ENCODE measurements at regions not wholly inside any gene's neighbourhood (a gene's known extent, or its start where the extent isn't known, plus 50 kb on each side); places are given as distances from the start of the nearest gene placed in this dataset.

- peaks cover 5% of the 10 kb centered on the region for H3K4me1 ChIP-seq (ENCODE audit: insufficient read depth)
- no peaks in the 10 kb centered on the region for H3K9me3 ChIP-seq
- no peak for TF ChIP-seq CTCF (IDR thresholded peaks at IDR 0.05)
- no peak for TF ChIP-seq POLR2A (IDR thresholded peaks at IDR 0.05)
- TF ChIP-seq EP300 (IDR thresholded peaks at IDR 0.05), result no peak
- peak; percentile 42 to 70 (median 60) for DNase-seq
- no peaks in the 10 kb centered on the region for H3K36me3 ChIP-seq
- no peak overlapping the region for H3K27ac ChIP-seq
- H3K4me3 ChIP-seq, result no peak overlapping the region
- no peaks in the 10 kb centered on the region for H3K27me3 ChIP-seq
- intact Hi-C loops (cut with DNase I), result no loop called here
- 33 to 44% (median 37%) methylated on average over 4 of the region's 4 CpGs for WGBS, 3 donors
Observed at GRCh38 chr11:112355726-112356125, 95.1 kb upstream of the PLET1 start.

DNA sequence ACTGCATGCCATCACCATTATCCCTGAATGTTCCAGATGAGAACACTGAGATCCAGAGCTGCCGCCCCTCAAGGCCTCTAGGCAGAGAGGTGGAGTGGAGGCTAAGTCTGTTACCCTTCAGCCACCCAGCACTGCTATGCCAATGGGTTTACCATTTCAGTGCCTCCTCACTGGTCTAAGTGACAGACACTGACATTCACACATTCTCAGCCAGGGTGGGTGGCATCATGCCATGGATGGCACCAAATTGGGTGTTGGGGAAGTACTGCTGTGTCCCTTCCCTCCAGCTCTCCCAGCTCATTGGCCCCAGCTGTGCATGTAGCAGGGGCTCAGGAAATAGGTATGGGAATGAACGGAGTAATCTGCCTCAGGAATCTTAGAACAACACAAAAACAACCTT lies 96.8 kb upstream of the PLET1 start:
- no peak for DNase-seq
- intact Hi-C loops (cut with DNase I), result no loop called here
- H3K4me3 ChIP-seq, result no peak overlapping the region
- H3K27me3 ChIP-seq, result no peaks in the 10 kb centered on the region
- no peaks in the 10 kb centered on the region for H3K36me3 ChIP-seq
- H3K27ac ChIP-seq, result no peak overlapping the region
- WGBS, 3 donors, result 87 to 95% (median 89%) methylated on average over 2 of the region's 2 CpGs
- H3K9me3 ChIP-seq, result no peaks in the 10 kb centered on the region
- TF ChIP-seq CTCF (IDR thresholded peaks at IDR 0.05), result no peak
- no peak for TF ChIP-seq POLR2A (IDR thresholded peaks at IDR 0.05)
- TF ChIP-seq EP300 (IDR thresholded peaks at IDR 0.05), result no peak
- H3K4me1 ChIP-seq (ENCODE audit: insufficient read depth), result peaks cover 5% of the 10 kb centered on the region

- peaks cover 4% of the 10 kb centered on the region for H3K4me1 ChIP-seq (ENCODE audit: insufficient read depth)
- no peaks in the 10 kb centered on the region for H3K27me3 ChIP-seq
- no peaks in the 10 kb centered on the region for H3K36me3 ChIP-seq
- no peaks in the 10 kb centered on the region for H3K9me3 ChIP-seq
- no peak overlapping the region for H3K4me3 ChIP-seq
- WGBS, 3 donors, result 21 to 33% (median 25%) methylated on average over 3 of the region's 3 CpGs
- intact Hi-C loops (cut with DNase I), result no loop called here
- no peak overlapping the region for H3K27ac ChIP-seq
- no peak for TF ChIP-seq EP300 (IDR thresholded peaks at IDR 0.05)
- DNase-seq, result no peak
Observed at GRCh38 chr11:112361396-112361795, 100.7 kb upstream of the PLET1 start.

GRCh38 chr11:112363527-112363926 lies 102.9 kb upstream of the PLET1 start:
- no peak overlapping the region for H3K27ac ChIP-seq
- H3K9me3 ChIP-seq, result no peaks in the 10 kb centered on the region
- TF ChIP-seq CTCF (IDR thresholded peaks at IDR 0.05) (no peak), POLR2A (IDR thresholded peaks at IDR 0.05) (no peak), EP300 (IDR thresholded peaks at IDR 0.05) (no peak)
- intact Hi-C loops (cut with DNase I), result no loop called here
- 69 to 83% (median 80%) methylated on average over 2 of the region's 2 CpGs for WGBS, 3 donors
- no peak overlapping the region for H3K4me3 ChIP-seq
- peak in 1 of 5 donors; percentile 32 for DNase-seq
- no peaks in the 10 kb centered on the region for H3K36me3 ChIP-seq
- H3K4me1 ChIP-seq (ENCODE audit: insufficient read depth), result peaks cover 4% of the 10 kb centered on the region
- H3K27me3 ChIP-seq, result no peaks in the 10 kb centered on the region

- H3K9me3 ChIP-seq, result no peaks in the 10 kb centered on the region
- 9 to 20% (median 9%) methylated on average over 7 of the region's 7 CpGs for WGBS, 3 donors
- TF ChIP-seq EP300 (IDR thresholded peaks at IDR 0.05), result no peak
- no peak for TF ChIP-seq POLR2A (IDR thresholded peaks at IDR 0.05)
- TF ChIP-seq CTCF (IDR thresholded peaks at IDR 0.05), result no peak
- intact Hi-C loops (cut with DNase I), result loop anchor here in 1 of 4 donors (2.0 kb wide), 1 partner anchor 74 kb away; no protein-coding TSS in a partner anchor
- peak overlapping the region; percentile 40 to 82 for H3K27ac ChIP-seq
- H3K36me3 ChIP-seq, result no peaks in the 10 kb centered on the region
- DNase-seq, result peak; percentile 41 to 77 (median 60)
- no peak overlapping the region for H3K4me3 ChIP-seq
- H3K27me3 ChIP-seq, result no peaks in the 10 kb centered on the region
- peaks cover 4% of the 10 kb centered on the region for H3K4me1 ChIP-seq (ENCODE audit: insufficient read depth)
Observed at GRCh38 chr11:112364962-112365481, 104.4 kb upstream of the PLET1 start.

Data from ovary (tissue), 7 donors.